GM12878 (cell line): ENCODE measurements at regions not wholly inside any gene's neighbourhood (a gene's known extent, or its start where the extent isn't known, plus 50 kb on each side); places are given as distances from the start of the nearest gene placed in this dataset.

ENCODE experiments used
- EP300 ChIP-seq, 2 experiments: fragments of 150-350 bp in 1 of 2; IDR thresholded peaks; 2 replicates each; pipeline ENCODE4 v1.6.1; 2011 to 2012; ENCODE audit warnings: low read depth in 2 of 2, low read length in 2 of 2, borderline replicate concordance in 1 of 2, improper control_type of control experiment in 1 of 2, inconsistent platforms in 1 of 2; ENCODE audit not compliant: control insufficient read depth in 1 of 2
- MEF2A ChIP-seq: IDR thresholded peaks from 2 replicates; pipeline ENCODE4 v1.6.1; 2011; ENCODE audit warnings: low read depth, mild to moderate bottlenecking, low read length, moderate library complexity; ENCODE audit not compliant: insufficient read depth
- TARDBP ChIP-seq: IDR thresholded peaks from 2 replicates; pipeline ENCODE4 v1.6.1; 2016; ENCODE audit warnings: borderline replicate concordance
- TF ChIP-seq, protein P1 (sequence below): IDR thresholded peaks from 2 replicates; pipeline ENCODE4 v1.6.1; 2012; ENCODE audit warnings: mild to moderate bottlenecking, low read depth, low read length
- TF ChIP-seq, protein P2 (sequence below), 3 experiments: IDR thresholded peaks in 2 of 3; conservative IDR thresholded peaks in 1 of 3; 2 replicates each; pipeline ENCODE4 v1.5.1; 2011; ENCODE audit warnings: low read depth in 3 of 3, low read length in 3 of 3, mild to moderate bottlenecking in 3 of 3, control low read depth in 2 of 3, moderate library complexity in 2 of 3, inconsistent platforms in 1 of 3, mixed read lengths in 1 of 3; ENCODE audit not compliant: control insufficient read depth in 2 of 3, insufficient read depth in 1 of 3; ENCODE audit errors: extremely low read depth in 1 of 3

DNA sequence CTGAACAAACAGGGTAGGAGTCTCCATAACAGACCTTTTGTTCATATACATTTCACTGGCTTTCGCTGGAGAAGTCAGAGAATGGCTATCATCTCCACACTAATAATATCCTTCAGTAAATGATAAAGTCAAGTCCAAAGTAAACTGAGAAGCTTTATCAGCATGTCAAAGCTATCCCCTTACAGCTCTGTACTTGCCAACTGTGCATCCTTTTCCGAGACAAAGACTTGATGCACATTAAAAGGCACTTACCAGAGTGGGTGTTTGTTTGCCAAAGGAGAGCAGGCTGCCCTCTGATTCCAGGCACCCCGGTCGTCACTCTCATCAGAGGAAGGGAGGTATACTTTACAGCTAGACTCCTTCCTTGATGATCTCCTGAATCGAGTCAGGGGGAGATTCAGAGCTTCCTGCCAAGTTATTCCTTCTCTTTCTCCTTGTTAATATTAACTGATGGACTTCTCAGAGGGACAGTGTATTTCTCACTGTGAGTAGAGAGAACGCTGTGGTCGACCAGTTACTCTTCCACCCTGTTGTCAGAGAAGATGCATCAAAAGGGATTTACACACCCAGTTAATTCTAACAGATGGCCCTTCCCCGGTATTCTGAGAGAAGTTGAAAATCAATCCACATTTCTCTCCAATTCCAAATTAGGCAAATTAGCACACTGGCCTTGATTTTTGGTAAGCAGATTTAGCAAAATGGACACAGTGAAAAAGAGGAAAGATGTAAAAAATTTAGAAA is 504.7 kb upstream of the NR2F2 start:
- TF ChIP-seq, protein P1, sequence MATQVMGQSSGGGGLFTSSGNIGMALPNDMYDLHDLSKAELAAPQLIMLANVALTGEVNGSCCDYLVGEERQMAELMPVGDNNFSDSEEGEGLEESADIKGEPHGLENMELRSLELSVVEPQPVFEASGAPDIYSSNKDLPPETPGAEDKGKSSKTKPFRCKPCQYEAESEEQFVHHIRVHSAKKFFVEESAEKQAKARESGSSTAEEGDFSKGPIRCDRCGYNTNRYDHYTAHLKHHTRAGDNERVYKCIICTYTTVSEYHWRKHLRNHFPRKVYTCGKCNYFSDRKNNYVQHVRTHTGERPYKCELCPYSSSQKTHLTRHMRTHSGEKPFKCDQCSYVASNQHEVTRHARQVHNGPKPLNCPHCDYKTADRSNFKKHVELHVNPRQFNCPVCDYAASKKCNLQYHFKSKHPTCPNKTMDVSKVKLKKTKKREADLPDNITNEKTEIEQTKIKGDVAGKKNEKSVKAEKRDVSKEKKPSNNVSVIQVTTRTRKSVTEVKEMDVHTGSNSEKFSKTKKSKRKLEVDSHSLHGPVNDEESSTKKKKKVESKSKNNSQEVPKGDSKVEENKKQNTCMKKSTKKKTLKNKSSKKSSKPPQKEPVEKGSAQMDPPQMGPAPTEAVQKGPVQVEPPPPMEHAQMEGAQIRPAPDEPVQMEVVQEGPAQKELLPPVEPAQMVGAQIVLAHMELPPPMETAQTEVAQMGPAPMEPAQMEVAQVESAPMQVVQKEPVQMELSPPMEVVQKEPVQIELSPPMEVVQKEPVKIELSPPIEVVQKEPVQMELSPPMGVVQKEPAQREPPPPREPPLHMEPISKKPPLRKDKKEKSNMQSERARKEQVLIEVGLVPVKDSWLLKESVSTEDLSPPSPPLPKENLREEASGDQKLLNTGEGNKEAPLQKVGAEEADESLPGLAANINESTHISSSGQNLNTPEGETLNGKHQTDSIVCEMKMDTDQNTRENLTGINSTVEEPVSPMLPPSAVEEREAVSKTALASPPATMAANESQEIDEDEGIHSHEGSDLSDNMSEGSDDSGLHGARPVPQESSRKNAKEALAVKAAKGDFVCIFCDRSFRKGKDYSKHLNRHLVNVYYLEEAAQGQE = no peak
- no peak for TF ChIP-seq MEF2A
- no peak for TF ChIP-seq EP300 (IDR thresholded peaks at IDR 0.05; ENCODE audit: borderline replicate concordance in 1 of 2, control insufficient read depth in 1 of 2, low read depth in 2 of 2, low read length in 2 of 2)
- no peak for TF ChIP-seq TARDBP
- TF ChIP-seq, protein P2, sequence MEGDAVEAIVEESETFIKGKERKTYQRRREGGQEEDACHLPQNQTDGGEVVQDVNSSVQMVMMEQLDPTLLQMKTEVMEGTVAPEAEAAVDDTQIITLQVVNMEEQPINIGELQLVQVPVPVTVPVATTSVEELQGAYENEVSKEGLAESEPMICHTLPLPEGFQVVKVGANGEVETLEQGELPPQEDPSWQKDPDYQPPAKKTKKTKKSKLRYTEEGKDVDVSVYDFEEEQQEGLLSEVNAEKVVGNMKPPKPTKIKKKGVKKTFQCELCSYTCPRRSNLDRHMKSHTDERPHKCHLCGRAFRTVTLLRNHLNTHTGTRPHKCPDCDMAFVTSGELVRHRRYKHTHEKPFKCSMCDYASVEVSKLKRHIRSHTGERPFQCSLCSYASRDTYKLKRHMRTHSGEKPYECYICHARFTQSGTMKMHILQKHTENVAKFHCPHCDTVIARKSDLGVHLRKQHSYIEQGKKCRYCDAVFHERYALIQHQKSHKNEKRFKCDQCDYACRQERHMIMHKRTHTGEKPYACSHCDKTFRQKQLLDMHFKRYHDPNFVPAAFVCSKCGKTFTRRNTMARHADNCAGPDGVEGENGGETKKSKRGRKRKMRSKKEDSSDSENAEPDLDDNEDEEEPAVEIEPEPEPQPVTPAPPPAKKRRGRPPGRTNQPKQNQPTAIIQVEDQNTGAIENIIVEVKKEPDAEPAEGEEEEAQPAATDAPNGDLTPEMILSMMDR (IDR thresholded peaks at IDR 0.05 in 2 of 3, conservative IDR thresholded peaks at IDR 0.05 in 1 of 3; ENCODE audit: control insufficient read depth in 2 of 3, extremely low read depth in 1 of 3, insufficient read depth in 1 of 3, low read depth in 3 of 3, low read length in 3 of 3) = no peak
